GM13977 (cell line): ENCODE measurements at regions not wholly inside any gene's neighbourhood (a gene's known extent, or its start where the extent isn't known, plus 50 kb on each side); places are given as distances from the start of the nearest gene placed in this dataset.

Experiments used
- DNase-seq: peaks from one replicate; pipeline ENCODE4 v3.0.0; 2012; ENCODE audit warnings: low spot score
- in situ Hi-C: fragments of 300-500 bp; cut with MboI; formaldehyde crosslinking; loops from one replicate; pipeline ENCODE4 v1.12.0; 2022; ENCODE audit warnings: low sequenced_read_pairs, low pct_unique_long_range_greater_than_20kb, mixed read lengths, inconsistent platforms; ENCODE audit not compliant: unreplicated experiment
- TF ChIP-seq, protein P1 (sequence below): IDR thresholded peaks from 2 replicates; pipeline ENCODE4 v1.5.1; 2012; ENCODE audit warnings: mild to moderate bottlenecking, control low read depth; ENCODE audit not compliant: insufficient read depth; ENCODE audit errors: extremely low read depth, missing control alignments

DNA sequence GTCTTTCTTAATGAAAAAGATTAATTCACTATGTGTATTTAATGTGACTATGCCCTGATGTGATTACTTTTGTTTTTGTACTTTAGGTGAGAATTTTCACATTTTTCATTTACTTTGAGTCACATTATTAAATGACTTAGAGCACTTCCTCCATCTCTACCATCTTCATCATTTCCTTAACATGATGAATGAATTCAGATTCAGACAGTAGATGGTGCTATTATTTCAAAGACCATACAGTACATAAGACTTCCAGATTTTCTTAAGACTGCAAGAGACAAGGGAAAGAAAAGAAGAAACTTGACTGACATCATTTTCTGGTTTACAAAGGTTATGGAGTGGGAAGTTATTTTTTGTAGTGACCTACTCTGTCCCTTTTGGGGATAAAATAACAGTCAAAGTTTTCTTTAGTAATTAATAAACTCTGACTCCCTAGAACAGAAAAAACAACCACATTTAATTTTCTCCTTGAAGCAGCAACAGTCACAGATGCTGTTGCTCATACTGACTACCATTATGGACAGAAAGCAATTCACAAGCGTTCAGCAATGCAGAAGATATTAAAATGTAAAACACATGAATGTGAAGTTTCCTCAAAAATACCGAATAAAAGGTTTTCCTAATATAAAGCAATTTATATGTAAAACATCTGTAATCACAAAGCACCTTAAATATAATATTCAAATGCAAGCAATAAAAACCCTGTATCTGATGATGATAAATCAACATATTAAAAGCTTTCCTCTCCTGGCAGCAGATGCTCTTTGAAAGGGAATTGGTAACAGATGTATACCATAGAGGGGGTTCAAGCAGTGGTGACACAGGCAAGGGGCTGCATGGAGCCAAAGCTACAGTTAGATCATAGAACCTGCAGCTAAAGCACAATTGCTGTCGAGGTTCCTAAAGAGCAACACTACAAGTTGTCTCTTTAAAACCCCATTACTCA lies 1010.9 kb upstream of the NXPH2 start:
- in situ Hi-C loops, result no loop called here
- DNase-seq, result peak; percentile 7
- TF ChIP-seq, protein P1, sequence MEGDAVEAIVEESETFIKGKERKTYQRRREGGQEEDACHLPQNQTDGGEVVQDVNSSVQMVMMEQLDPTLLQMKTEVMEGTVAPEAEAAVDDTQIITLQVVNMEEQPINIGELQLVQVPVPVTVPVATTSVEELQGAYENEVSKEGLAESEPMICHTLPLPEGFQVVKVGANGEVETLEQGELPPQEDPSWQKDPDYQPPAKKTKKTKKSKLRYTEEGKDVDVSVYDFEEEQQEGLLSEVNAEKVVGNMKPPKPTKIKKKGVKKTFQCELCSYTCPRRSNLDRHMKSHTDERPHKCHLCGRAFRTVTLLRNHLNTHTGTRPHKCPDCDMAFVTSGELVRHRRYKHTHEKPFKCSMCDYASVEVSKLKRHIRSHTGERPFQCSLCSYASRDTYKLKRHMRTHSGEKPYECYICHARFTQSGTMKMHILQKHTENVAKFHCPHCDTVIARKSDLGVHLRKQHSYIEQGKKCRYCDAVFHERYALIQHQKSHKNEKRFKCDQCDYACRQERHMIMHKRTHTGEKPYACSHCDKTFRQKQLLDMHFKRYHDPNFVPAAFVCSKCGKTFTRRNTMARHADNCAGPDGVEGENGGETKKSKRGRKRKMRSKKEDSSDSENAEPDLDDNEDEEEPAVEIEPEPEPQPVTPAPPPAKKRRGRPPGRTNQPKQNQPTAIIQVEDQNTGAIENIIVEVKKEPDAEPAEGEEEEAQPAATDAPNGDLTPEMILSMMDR, result peak; percentile 24

- in situ Hi-C loops, result no loop called here
- no peak for DNase-seq
- TF ChIP-seq, protein P1, result no peak
Measured at GRCh38 chr2:139790136-139790535, 1009.9 kb upstream of the NXPH2 start.

DNA sequence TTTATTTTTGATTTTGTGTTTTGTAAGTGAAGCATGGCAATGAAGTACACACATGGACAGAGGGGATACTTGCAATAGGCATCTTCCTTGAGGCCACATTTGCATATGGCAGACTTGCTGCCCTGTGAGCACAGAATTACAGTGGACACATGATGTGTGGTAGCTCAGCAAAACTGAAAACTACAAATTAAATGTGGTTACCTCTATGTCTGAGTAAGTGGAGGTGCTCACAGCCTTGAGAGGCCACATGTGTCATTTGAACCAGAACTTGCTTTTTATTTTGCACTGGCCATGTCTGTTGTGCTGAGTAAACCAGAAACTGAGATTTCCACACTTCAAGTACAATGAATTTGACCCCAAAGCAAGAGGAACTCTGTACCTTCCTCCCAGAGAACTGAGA lies 998.5 kb upstream of the NXPH2 start:
- no peak for DNase-seq
- in situ Hi-C loops, result no loop called here
- TF ChIP-seq, protein P1, result no peak

GRCh38 chr2:139773720-139774277 lies 993.6 kb upstream of the NXPH2 start:
- no peak for DNase-seq
- TF ChIP-seq, protein P1, result no peak
- in situ Hi-C loops, result no loop called here

DNA sequence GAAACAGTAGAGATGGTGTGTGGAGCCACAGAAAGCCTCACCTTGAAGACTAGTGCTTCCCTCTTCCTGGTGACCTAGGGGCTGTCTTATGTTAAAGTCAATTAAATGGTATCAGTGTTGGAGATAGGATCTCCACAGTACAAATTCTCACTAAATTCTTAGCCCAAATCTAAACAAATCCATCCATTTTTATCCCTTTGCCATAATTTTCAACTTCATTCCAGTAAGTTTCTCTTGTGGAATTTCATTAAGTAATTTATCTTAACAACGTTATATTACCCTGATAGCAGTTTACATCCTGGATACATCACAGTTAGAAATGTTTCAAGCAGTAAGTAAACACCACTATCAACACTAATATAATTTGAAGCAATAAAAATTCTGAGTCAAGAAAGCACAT lies 989.4 kb upstream of the NXPH2 start:
- in situ Hi-C loops, result no loop called here
- TF ChIP-seq, protein P1, result no peak
- no peak for DNase-seq

DNA sequence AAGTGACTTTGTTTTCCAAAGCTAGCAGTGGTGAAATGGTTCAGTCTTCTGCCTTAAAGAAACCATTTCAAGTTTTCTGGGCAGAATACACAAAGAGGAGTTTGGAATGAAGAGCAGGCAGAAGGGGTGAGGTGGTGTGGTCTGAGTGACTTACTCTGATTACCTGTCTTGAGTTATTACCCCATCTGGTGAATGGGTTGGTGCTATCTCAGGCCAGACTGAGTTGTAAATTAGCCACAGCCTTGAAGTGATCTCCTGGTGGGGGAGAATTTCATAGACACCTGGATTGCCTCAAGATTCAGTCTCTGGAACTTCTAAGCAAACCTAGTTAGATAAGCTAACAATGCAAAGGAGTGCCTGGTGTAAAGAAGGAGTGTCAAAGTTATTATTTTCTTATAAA lies 983.5 kb upstream of the NXPH2 start:
- in situ Hi-C loops, result no loop called here
- TF ChIP-seq, protein P1, result no peak

More for the DNA sequence above, 983.5 kb upstream of the NXPH2 start:
- no peak for DNase-seq
